Endodermal cell (in vitro differentiated cells): ENCODE measurements at regions not wholly inside any gene's neighbourhood (a gene's known extent, or its start where the extent isn't known, plus 50 kb on each side); places are given as distances from the start of the nearest gene placed in this dataset.

Source experiments
- DNase-seq: peaks from one replicate; pipeline ENCODE4 v3.0.0-alpha.2; 2017
- H3K27ac ChIP-seq: 2 replicates; pipeline ENCODE4 v1.5.1; 2013; ENCODE audit warnings: mild to moderate bottlenecking, low read depth, low read length, moderate library complexity
- H3K27me3 ChIP-seq: 2 replicates; pipeline ENCODE4 v1.6.1; 2013; ENCODE audit warnings: mild to moderate bottlenecking, low read length, moderate library complexity; ENCODE audit not compliant: insufficient read depth, control insufficient read depth, poor library complexity, severe bottlenecking
- H3K36me3 ChIP-seq: 2 replicates; pipeline ENCODE4 v1.7.0; 2013; ENCODE audit warnings: mild to moderate bottlenecking, low read length, moderate library complexity; ENCODE audit not compliant: control insufficient read depth, insufficient read depth
- H3K4me1 ChIP-seq: one replicate; pipeline ENCODE4 v1.7.0; 2013; ENCODE audit warnings: low read length; ENCODE audit not compliant: control insufficient read depth, insufficient read depth
- H3K4me3 ChIP-seq: 2 replicates; pipeline ENCODE4 v1.5.1; 2013; ENCODE audit warnings: mild to moderate bottlenecking, low read length, moderate library complexity
- H3K9ac ChIP-seq: 2 replicates; pipeline ENCODE4 v1.6.1; 2013; ENCODE audit warnings: mild to moderate bottlenecking, low read length, moderate library complexity; ENCODE audit not compliant: poor library complexity, severe bottlenecking; ENCODE audit errors: extremely low read depth
- H3K9me3 ChIP-seq: 2 replicates; pipeline ENCODE4 v1.6.1; 2013; ENCODE audit warnings: mild to moderate bottlenecking, low read length, moderate library complexity; ENCODE audit not compliant: control insufficient read depth
- H3K27ac Mint-ChIP-seq: 2 replicates; pipeline ENCODE4 v1.8.0; 2020; ENCODE audit warnings: mixed read lengths
- H3K27me3 Mint-ChIP-seq: 2 replicates; pipeline ENCODE4 v1.8.0; 2021; ENCODE audit warnings: mild to moderate bottlenecking, mixed read lengths; ENCODE audit not compliant: insufficient read depth
- H3K36me3 Mint-ChIP-seq: 2 replicates; pipeline ENCODE4 v1.8.0; 2020; ENCODE audit warnings: low read depth, mixed read lengths
- H3K4me1 Mint-ChIP-seq: 2 replicates; pipeline ENCODE4 v1.8.0; 2020; ENCODE audit warnings: mixed read lengths
- H3K4me3 Mint-ChIP-seq: 2 replicates; pipeline ENCODE4 v1.8.0; 2020; ENCODE audit warnings: mild to moderate bottlenecking, moderate library complexity, mixed read lengths
- H3K9me3 Mint-ChIP-seq: 2 replicates; pipeline ENCODE4 v1.8.0; 2020; ENCODE audit warnings: mild to moderate bottlenecking, mixed read lengths
- WGBS, 2 experiments: methylation state at CpG; one replicate each; pipeline versions ENCODE4 v1.1.5 to v1.1.7; 2013; ENCODE audit warnings: missing lambda C conversion rate in 2 of 2, mixed read lengths in 1 of 2; ENCODE audit not compliant: insufficient coverage in 1 of 2, insufficient read length in 1 of 2; 5-methylcytosine and 5-hydroxymethylcytosine counted together
- TF ChIP-seq, protein P1 (sequence below): fragments of 200-600 bp; sonication (generic); conservative IDR thresholded peaks from 2 replicates; pipeline ENCODE4 v1.5.0; 2021; ENCODE audit warnings: antibody characterized with exemption, mild to moderate bottlenecking

DNA sequence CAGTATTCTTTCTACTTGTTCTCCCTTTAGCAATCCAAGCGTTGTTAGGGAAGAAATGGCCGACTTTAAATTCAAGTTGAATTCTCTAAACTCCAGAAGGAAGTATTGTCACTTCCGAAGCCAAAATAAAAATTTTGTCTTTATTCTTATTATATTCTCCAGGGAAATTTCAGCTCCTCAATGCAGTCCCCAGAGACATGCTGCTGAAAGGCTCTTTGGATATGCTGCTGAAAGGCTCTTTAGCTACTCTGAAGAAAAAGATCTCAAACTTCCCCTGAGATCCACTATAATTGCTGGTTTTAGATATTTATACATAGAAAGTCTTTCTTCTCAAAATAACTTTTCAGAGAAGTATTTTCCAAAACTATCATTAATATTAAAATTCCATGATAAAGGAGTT, 92.3 kb upstream of the PARP8 start:
- no peak for DNase-seq
- no peaks in the 10 kb centered on the region for H3K4me1 ChIP-seq
- H3K27me3 ChIP-seq = no peaks in the 10 kb centered on the region
- H3K9ac ChIP-seq = no peak overlapping the region
- no peak overlapping the region for H3K4me3 ChIP-seq
- no peaks in the 10 kb centered on the region for H3K36me3 ChIP-seq
- H3K36me3 Mint-ChIP-seq = no peaks in the 10 kb centered on the region
- no peak overlapping the region for H3K27ac ChIP-seq
- H3K27ac Mint-ChIP-seq = no peak overlapping the region
- no peaks in the 10 kb centered on the region for H3K4me1 Mint-ChIP-seq
- TF ChIP-seq, protein P1, sequence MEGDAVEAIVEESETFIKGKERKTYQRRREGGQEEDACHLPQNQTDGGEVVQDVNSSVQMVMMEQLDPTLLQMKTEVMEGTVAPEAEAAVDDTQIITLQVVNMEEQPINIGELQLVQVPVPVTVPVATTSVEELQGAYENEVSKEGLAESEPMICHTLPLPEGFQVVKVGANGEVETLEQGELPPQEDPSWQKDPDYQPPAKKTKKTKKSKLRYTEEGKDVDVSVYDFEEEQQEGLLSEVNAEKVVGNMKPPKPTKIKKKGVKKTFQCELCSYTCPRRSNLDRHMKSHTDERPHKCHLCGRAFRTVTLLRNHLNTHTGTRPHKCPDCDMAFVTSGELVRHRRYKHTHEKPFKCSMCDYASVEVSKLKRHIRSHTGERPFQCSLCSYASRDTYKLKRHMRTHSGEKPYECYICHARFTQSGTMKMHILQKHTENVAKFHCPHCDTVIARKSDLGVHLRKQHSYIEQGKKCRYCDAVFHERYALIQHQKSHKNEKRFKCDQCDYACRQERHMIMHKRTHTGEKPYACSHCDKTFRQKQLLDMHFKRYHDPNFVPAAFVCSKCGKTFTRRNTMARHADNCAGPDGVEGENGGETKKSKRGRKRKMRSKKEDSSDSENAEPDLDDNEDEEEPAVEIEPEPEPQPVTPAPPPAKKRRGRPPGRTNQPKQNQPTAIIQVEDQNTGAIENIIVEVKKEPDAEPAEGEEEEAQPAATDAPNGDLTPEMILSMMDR = no peak
- no peaks in the 10 kb centered on the region for H3K9me3 Mint-ChIP-seq
- no peaks in the 10 kb centered on the region for H3K27me3 Mint-ChIP-seq
- no peak overlapping the region for H3K4me3 Mint-ChIP-seq
- 71% methylated on average over 3 of the region's 3 CpGs; no CpG with 5 or more reads in 1 of the 2 experiments for WGBS, 2 experiments
- no peaks in the 10 kb centered on the region for H3K9me3 ChIP-seq

DNA sequence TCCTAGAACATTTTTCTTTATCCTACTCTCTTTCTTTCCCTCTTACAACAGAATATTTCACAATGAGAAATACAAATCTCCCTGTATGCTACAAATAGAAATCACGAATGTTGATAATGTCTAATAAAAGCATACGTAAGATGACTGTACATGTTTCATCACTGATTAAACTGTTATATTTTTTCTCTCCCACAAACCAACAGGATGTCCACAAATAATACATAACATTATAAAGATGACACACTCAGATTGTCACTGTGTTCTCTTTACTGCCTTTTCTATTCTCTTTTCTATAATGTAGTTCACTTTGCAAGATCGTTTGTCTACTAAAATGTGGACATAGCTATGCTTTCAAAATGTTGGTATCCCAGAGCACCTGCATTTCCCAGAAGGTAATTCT, 90.7 kb upstream of the PARP8 start:
- TF ChIP-seq, protein P1 = no peak
- H3K4me3 Mint-ChIP-seq = no peak overlapping the region
- 60 to 93% methylated on average over 1 to 3 of the region's 3 CpGs for WGBS, 2 experiments

DNA sequence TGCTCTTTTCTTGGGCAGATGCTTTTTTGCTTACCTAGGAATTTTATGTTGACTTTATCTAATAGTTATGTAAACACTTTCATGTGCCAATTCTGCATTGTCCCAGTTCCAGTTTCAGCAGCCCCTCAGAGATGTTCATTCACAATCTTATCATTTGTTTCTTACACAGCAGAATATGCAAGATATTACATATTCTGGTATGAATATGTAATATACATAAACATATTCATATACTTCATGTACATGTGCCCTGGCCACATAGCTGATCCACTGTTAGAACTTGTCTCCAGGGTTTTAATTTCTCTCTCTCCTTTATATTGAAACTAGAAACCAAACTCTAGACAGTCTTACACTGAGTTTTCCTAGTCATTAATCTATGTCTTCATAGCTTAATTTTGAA, 90.2 kb upstream of the PARP8 start:
- Mint-ChIP-seq H3K4me1 (no peaks in the 10 kb centered on the region), H3K27me3 (no peaks in the 10 kb centered on the region), H3K36me3 (no peaks in the 10 kb centered on the region), H3K4me3 (no peak overlapping the region), H3K9me3 (no peaks in the 10 kb centered on the region), H3K27ac (no peak overlapping the region)
- H3K36me3 ChIP-seq = no peaks in the 10 kb centered on the region
- TF ChIP-seq, protein P1 = no peak
- DNase-seq = no peak
- no peak overlapping the region for H3K4me3 ChIP-seq
- H3K4me1 ChIP-seq = no peaks in the 10 kb centered on the region
- H3K27ac ChIP-seq = no peak overlapping the region
- no peak overlapping the region for H3K9ac ChIP-seq
- H3K27me3 ChIP-seq = no peaks in the 10 kb centered on the region
- H3K9me3 ChIP-seq = no peaks in the 10 kb centered on the region

More for the DNA sequence above, 90.7 kb upstream of the PARP8 start:
- Mint-ChIP-seq H3K27me3 (no peaks in the 10 kb centered on the region), H3K9me3 (no peaks in the 10 kb centered on the region), H3K27ac (no peak overlapping the region), H3K36me3 (no peaks in the 10 kb centered on the region), H3K4me1 (no peaks in the 10 kb centered on the region)
- no peaks in the 10 kb centered on the region for H3K4me1 ChIP-seq
- H3K27ac ChIP-seq = no peak overlapping the region
- H3K9ac ChIP-seq = no peak overlapping the region
- no peaks in the 10 kb centered on the region for H3K9me3 ChIP-seq
- no peak for DNase-seq
- no peaks in the 10 kb centered on the region for H3K36me3 ChIP-seq
- no peak overlapping the region for H3K4me3 ChIP-seq
- H3K27me3 ChIP-seq = no peaks in the 10 kb centered on the region
